HEK293T (cell line): ENCODE measurements at regions not wholly inside any gene's neighbourhood (a gene's known extent, or its start where the extent isn't known, plus 50 kb on each side); places are given as distances from the start of the nearest gene placed in this dataset.

Experiments used
- CTCF ChIA-PET: fragments of 350-600 bp; formaldehyde crosslinking; extraction: SDS; loops from one replicate; lab custom pipeline; 2021; ENCODE audit warnings: antibody characterized with exemption, inconsistent platforms; lab: Yijun Ruan, JAX
- POLR2A ChIA-PET: fragments of 350-600 bp; formaldehyde crosslinking; extraction: SDS; loops from one replicate; lab custom pipeline; 2020; ENCODE audit warnings: antibody characterized with exemption, inconsistent platforms; lab: Yijun Ruan, JAX
- DNase-seq: peaks from one replicate; pipeline ENCODE4 v3.0.0; 2012; ENCODE audit warnings: mixed read lengths; ENCODE audit errors: extremely low spot score
- ARNT ChIP-seq: fragments of 450-650 bp; IDR thresholded peaks from 2 replicates; pipeline ENCODE4 v1.6.1; 2017; ENCODE audit warnings: mild to moderate bottlenecking
- BHLHE40 ChIP-seq: fragments of 450-650 bp; IDR thresholded peaks from 2 replicates; pipeline ENCODE4 v1.6.1; 2016; ENCODE audit warnings: mild to moderate bottlenecking, moderate library complexity, borderline replicate concordance
- CTBP1 ChIP-seq: fragments of 450-650 bp; IDR thresholded peaks from 2 replicates; pipeline ENCODE4 v1.6.1; 2016; ENCODE audit warnings: borderline replicate concordance
- ELF4 ChIP-seq: fragments of 450-650 bp; IDR thresholded peaks from 2 replicates; pipeline ENCODE4 v1.6.1; 2017; ENCODE audit warnings: antibody characterized with exemption
- FOXA1 ChIP-seq: fragments of 450-650 bp; IDR thresholded peaks from 2 replicates; pipeline ENCODE4 v1.6.1; 2016; ENCODE audit warnings: mild to moderate bottlenecking
- FOXK2 ChIP-seq: fragments of 450-650 bp; IDR thresholded peaks from 2 replicates; pipeline ENCODE4 v1.6.1; 2016; ENCODE audit warnings: mild to moderate bottlenecking
- FOXM1 ChIP-seq: fragments of 450-650 bp; IDR thresholded peaks from 2 replicates; pipeline ENCODE4 v1.6.1; 2017; ENCODE audit warnings: mild to moderate bottlenecking, borderline replicate concordance
- HDGF ChIP-seq: fragments of 450-650 bp; IDR thresholded peaks from 2 replicates; pipeline ENCODE4 v1.6.1; 2017; ENCODE audit warnings: antibody characterized with exemption, borderline replicate concordance
- L3MBTL2 ChIP-seq: fragments of 450-650 bp; conservative IDR thresholded peaks from 2 replicates; pipeline ENCODE4 v1.6.1; 2016; ENCODE audit warnings: mild to moderate bottlenecking
- LEF1 ChIP-seq: fragments of 450-650 bp; IDR thresholded peaks from 2 replicates; pipeline ENCODE4 v1.6.1; 2017; ENCODE audit warnings: mild to moderate bottlenecking, borderline replicate concordance
- NFRKB ChIP-seq: fragments of 450-650 bp; IDR thresholded peaks from 2 replicates; pipeline ENCODE4 v1.6.1; 2016; ENCODE audit warnings: mild to moderate bottlenecking, moderate library complexity
- SP1 ChIP-seq: fragments of 450-650 bp; IDR thresholded peaks from 2 replicates; pipeline ENCODE4 v1.6.1; 2017
- SUZ12 ChIP-seq: fragments of 450-650 bp; IDR thresholded peaks from 2 replicates; pipeline ENCODE4 v1.6.1; 2016; ENCODE audit warnings: mild to moderate bottlenecking
- TARDBP ChIP-seq: fragments of 450-650 bp; IDR thresholded peaks from 2 replicates; pipeline ENCODE4 v1.6.1; 2016
- ZNF384 ChIP-seq: fragments of 450-650 bp; IDR thresholded peaks from 2 replicates; pipeline ENCODE4 v1.6.1; 2016
- TF ChIP-seq, protein P1 (sequence below): fragments of 450-650 bp; IDR thresholded peaks from 2 replicates; pipeline ENCODE4 v1.6.1; 2016

DNA sequence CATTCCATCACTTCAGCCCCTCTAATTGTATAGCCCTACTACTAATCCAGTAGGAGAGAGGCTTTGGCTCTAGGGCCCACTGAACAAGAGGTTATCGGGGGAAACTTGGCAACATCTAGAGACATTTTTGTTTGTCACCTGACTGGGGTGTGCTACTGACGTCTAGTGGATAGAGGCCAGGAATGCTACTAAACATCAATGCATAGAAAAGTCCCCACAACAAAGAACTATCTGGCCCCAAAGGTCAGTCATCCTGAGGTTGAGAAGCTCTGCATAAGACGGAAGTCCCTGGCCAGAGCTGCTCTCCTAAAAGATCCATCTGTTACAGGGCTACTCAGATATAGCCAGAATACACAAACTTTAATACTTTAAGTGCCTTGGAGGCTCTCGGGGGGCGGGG, 570.6 kb upstream of the KLF4 start:
- ChIA-PET CTCF (no interaction called here), POLR2A (no interaction called here)
- TF ChIP-seq NFRKB (no peak), ARNT (no peak), BHLHE40 (no peak), SUZ12 (no peak), FOXK2 (no peak), L3MBTL2 (no peak), TARDBP (no peak)
- TF ChIP-seq, protein P1, sequence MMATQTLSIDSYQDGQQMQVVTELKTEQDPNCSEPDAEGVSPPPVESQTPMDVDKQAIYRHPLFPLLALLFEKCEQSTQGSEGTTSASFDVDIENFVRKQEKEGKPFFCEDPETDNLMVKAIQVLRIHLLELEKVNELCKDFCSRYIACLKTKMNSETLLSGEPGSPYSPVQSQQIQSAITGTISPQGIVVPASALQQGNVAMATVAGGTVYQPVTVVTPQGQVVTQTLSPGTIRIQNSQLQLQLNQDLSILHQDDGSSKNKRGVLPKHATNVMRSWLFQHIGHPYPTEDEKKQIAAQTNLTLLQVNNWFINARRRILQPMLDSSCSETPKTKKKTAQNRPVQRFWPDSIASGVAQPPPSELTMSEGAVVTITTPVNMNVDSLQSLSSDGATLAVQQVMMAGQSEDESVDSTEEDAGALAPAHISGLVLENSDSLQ, result no peak
- DNase-seq, result no peak

DNA sequence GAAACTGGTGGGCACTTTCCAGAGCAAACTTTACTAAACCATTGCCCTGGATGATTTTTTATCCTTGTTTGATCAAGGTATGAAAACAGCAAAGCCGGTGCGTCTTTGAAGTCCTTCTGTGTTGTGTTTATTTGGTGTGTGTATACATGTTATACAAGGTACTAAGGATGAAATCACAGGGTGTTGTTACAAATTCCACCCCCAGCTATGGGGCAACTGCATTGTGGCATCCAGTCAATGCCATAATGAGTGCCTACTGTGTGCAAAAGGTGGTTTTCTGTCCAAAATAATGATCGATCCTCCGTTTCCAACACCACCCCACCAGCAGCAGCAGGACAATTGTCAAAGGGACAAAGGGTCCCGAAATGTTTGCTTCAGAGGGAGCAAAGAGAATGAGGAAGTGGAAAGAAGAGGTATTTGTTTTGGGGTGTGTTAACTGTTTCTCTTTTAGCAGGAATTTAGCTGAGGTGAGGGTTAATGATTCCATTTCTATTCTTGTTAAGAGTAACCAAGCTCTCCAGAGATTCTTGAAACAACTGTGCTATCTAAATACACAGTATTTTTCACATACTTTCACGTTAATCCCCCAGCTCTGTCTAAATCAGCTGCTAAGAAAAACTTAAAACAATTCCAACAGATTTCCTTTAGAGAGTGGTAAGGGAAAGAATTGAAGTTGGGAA, 568.7 kb upstream of the KLF4 start:
- POLR2A ChIA-PET, result no interaction called here
- CTCF ChIA-PET, result no interaction called here
- TF ChIP-seq FOXA1, result no peak
- no peak for DNase-seq

DNA sequence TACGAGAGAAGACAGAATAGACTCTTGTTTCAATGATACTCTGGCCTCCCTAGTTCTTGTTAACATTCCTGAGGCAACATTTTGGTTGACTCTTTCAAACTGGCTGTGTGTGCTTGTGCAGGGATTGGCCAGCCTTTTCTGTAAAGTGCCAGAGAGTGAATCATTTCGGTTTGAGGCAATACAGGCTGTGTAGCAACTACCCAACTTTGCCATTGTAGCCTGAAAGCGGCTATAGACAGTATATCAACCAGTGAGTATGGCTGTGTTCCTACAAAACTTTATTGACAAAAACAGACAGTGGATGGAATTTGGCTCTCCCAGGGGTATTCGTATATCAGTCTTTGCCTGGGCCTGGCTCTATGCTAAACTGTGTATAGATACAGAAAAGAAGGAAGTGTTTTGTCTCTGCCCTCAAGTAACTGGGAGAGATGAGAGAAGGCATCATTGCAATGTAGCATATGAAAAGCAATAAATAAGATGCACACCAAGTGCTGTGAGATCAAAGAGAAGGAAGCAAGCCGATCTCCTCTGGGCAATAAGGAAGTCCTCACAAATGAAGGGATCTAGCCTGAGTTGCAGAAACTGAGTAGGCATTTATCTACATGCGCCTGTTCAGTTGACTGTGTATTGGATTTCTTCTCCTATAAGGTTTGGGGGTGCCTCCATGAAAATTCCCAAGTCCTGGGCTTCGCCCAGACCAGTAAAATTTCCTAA, 568.0 kb upstream of the KLF4 start:
- ChIA-PET POLR2A (no interaction called here), CTCF (no interaction called here)
- no peak for DNase-seq
- no peak for TF ChIP-seq ZNF384
- TF ChIP-seq ARNT, result no peak
- TF ChIP-seq HDGF, result no peak
- no peak for TF ChIP-seq FOXM1
- TF ChIP-seq L3MBTL2, result no peak
- TF ChIP-seq BHLHE40, result no peak
- TF ChIP-seq NFRKB, result no peak
- no peak for TF ChIP-seq SUZ12
- TF ChIP-seq FOXA1, result no peak
- no peak for TF ChIP-seq ELF4
- no peak for TF ChIP-seq SP1
- no peak for TF ChIP-seq LEF1
- no peak for TF ChIP-seq FOXK2
- TF ChIP-seq, protein P1, result no peak
- no peak for TF ChIP-seq CTBP1
- no peak for TF ChIP-seq TARDBP

DNA sequence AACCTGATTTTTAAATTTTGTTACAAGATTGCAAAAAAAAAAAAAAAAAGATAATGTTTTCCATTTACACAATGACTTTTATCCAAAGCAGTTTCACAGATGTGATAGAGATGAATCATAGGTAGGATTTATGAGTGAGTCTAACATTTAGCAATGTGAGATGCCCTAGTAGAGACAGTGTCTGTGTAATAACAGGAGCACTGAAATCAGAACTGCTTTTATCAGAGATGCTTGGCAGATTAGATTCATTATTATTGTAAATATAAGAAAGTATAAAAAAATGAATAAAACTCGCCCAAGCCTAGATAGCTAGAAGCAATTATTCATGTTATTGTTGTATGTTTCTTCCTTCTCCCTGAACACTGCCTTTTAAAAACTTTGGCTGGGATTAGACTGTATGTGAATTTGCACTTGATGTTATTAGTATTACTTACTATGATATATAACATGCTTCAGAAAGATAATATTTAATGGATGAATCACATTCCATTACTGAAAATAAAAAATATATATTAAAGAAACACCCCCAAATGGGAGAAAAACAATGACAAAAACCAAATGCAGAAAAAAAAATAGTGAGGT, 567.3 kb upstream of the KLF4 start:
- TF ChIP-seq NFRKB, result no peak
- TF ChIP-seq FOXM1, result no peak
- TF ChIP-seq, protein P1, result no peak
- TF ChIP-seq ZNF384, result no peak
- POLR2A ChIA-PET, result no interaction called here
- CTCF ChIA-PET, result no interaction called here
- no peak for DNase-seq

DNA sequence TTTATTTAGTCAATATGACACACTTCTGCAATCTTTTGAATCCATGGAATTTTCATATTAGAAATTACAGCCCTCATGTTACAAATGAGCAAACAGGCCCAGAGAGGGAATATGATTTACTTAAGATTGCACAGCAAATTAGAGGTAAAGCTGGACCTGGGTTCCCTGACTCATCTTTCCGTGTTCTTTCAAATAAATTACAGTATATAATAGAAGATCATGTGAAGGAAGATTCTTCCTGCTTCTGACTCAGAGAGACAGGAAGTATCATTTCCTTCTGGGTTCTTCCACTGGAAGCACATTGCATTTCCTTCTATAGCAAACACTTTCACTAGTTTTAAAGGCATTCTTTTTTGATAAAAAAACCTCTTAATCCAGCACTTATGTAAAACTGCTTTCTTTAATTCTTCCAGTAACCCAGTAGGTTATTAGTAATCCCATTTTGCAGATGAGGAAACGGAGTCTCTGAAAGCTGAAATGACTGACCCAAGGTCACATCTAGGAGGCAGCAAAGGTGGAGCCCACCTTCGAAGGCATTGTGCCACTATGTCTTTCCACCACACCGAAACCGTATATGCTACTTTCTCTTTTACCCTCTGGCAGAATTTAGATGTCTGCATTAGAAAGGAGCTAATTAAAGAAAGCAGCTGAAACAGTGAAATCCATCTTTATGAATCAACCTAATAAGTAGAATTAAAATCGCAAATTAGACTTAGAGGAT, 566.7 kb upstream of the KLF4 start:
- no peak for DNase-seq
- no peak for TF ChIP-seq HDGF
- TF ChIP-seq SP1, result no peak
- no peak for TF ChIP-seq ELF4
- TF ChIP-seq SUZ12, result no peak
- no peak for TF ChIP-seq ARNT
- TF ChIP-seq TARDBP, result no peak
- TF ChIP-seq FOXA1, result no peak
- TF ChIP-seq LEF1, result no peak
- POLR2A ChIA-PET, result no interaction called here
- CTCF ChIA-PET, result no interaction called here

DNA sequence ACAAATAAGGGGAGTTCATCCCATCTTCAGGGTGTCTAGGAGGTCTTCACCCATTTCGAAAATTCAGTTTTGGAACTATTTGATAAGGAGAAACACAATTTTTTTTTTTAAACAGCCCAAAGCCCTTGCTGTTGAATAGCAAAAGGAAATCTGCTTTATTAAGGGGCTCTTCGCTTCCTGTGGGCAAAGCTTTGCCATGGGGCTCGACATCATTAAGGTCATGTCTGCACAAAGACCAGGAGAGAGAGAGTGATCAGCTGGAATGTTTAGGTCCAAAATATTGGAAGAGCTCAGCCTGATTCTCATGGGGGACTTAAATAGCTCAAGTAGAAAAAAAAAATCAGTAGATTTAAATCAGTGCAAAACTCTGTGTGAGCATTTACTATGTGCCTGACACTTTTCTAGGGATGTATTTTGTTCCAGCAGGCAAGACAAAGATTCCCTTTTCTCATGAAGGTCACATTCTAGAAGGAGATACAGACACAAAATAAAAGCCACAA, 564.6 kb upstream of the KLF4 start:
- TF ChIP-seq SUZ12, result no peak
- TF ChIP-seq, protein P1, result no peak
- TF ChIP-seq CTBP1, result no peak
- no peak for TF ChIP-seq TARDBP
- ChIA-PET CTCF (interaction anchor here (0.8 to 1.2 kb wide), 2 partner anchors 216 to 218 kb away, joined by 3 read pairs; no protein-coding TSS in a partner anchor), POLR2A (no interaction called here)
- DNase-seq, result no peak
